ENCODE measurements at regions not wholly inside any gene's neighbourhood (a gene's known extent, or its start where the extent isn't known, plus 50 kb on each side); places are given as distances from the start of the nearest gene placed in this dataset.
"Not testable (repeated sequence)": the region's sequence is repeated elsewhere in the genome, so short reads cannot be mapped to it uniquely, and the experiment has no call there.

DNA sequence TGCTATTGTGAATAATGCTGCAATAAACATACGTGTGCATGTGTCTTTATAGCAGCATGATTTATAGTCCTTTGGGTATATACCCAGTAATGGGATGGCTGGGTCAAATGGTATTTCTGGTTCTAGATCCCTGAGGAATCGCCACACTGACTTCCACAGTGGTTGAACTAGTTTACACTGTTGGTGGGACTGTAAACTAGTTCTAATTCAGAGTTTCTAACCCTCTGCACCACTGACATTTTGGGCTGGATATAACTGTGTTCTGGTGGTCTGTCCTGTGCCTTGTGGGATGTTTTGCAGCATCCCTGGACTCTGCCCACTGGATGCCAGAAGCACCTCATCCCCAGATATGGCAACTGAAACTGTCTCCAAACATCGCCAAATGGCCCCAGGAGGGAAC lies 118.3 kb downstream of the PMAIP1 start:
- not testable (repeated sequence) for DNase-seq (ENCODE audit: low read depth, low spot score)

DNA sequence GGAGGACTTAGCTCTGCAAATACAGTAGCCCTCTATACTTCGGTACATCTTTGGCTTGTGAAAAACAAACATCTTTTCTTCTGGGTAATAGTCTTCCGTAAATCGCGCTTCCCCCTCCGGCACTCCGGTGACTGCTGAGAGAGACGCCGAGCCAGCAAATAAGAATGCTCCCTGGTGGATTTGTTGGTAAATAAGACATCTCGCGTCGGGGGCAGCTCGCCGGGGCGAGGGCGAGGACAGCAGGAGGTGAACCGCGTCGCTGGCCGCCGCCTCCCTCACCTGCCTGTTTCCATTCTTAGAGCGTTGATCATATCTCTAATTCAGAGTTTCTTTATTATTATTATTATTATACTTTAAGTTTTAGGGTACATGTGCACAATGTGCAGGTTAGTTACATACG lies 117.6 kb downstream of the PMAIP1 start:
- DNase-seq (ENCODE audit: low read depth, low spot score): no peak

DNA sequence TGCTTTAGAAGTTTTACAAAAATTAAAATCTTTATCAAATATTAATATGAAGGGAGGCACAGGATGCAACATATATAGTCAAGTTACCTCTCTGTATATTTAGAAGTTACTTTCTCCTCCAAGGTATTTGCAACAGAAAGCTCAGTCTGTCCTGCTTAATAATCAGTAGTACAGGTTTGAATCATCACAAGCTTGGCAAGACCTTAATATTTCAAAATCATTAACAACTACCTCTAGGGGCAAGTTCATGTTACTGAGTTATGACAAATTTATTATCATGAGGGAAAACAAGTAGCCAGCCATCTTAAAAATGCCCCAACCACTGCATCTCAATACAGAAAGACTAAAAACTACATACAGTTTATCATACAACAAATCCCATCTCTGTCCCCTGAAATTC lies 116.0 kb downstream of the PMAIP1 start:
- not testable (repeated sequence) for DNase-seq (ENCODE audit: low read depth, low spot score)

DNA sequence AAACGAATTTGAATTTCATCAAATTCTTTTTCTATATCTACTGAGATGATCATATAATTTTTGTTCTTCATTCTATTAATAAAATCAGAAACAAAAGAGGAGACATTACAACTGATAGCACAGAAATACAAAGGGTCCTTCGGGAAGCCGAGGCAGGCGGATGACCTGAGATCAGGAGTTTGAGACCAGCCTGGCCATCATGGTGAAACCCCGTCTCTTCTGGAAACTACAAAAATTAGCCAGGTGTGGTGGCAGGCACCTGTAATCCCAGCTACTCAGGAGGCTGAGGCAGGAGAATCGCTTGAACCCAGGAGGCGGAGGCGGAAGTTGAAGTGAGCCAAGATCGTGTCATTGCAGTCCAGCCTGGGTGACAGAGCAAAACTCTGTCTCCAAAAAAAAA lies 113.4 kb downstream of the PMAIP1 start:
- not testable (repeated sequence) for DNase-seq (ENCODE audit: low read depth, low spot score)

DNA sequence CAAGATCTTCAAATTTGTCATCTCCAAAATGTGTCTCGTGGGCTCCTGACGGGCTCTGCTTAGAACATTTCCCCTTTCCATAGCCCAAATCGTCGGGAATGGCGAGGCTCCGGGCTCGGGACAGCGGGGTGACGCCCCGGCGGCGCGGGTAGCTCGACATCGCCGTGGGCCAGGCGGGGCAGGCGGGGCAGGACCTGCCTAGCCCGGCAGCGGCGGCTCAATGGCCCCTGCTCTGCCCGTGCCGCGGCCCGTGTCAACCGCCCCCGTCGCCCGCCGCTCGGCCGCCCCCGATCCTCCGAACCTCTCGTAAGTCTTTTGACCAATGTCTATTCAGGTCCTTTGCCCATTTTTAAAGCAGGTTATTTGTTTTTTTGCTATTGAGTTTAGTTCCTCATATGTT lies 111.2 kb downstream of the PMAIP1 start:
- no peak for DNase-seq (ENCODE audit: low read depth, low spot score)

DNA sequence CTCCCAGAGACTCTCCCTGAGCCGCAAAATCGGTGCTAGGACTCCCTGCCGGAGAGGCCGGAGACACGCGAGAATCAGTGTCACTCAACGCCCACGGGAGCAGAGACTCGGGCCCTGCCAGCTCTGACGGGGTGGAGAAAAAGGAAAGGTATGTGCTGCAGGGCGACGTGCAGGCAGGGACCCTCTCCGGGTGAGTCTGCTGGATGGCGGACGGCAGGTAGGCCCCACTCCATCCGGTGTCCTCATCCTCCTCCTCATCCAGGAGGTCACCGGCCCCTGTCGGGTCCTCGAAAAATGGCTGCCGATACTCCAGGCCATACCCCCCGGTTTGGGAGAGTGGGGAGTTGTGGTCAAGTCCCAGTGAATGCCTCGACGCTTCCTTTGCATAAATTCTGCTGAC lies 110.7 kb downstream of the PMAIP1 start:
- no peak for DNase-seq (ENCODE audit: low read depth, low spot score)

DNA sequence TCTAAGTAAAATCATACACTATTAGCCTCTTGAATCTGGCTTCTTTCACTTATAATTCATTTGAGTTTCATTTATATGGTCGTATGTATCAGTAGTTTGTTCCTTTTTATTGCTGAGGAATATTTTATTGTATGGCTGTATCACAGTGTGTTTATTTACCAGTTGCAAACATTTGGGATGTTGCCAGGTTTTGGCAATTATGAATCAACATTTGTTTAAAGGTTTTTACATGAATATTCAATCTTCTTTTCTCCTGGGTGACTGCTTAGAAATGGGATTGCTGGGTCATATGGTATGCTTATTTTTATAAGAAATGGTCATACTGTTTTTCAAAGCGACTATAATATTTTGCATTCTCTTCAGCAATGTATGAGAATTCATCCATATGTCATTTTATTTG lies 107.9 kb downstream of the PMAIP1 start:
- DNase-seq (ENCODE audit: low read depth, low spot score): no peak

DNA sequence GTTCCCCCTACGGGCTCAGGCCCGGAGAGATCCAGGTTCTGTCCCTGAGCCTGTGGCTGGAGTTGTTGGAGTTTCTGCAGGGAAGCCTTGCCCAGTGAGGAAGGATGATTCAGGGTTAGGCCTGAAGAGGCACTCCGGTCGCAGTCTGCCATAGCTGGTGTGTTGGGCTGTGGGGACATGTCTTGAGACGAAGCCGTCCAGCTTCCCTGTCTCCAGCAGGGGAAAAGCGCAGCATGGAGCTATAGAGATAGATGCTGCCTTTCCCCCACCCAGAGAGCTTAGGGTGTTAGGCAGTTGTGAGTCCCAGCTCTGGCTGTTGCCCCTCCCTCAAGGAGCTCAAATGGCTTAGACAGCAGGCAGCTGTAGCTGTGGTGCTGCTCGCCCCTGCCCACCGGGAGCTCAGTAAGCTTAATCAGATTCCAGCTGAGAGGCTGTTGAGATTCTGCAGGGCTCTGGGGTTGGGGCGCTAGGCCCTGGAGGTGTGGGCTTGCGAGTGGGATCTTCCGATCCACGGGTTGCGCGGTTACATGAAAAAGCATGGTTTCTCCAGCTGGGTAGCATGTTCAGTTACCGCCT lies 103.9 kb downstream of the PMAIP1 start:
- DNase-seq (ENCODE audit: low read depth, low spot score): no peak

DNA sequence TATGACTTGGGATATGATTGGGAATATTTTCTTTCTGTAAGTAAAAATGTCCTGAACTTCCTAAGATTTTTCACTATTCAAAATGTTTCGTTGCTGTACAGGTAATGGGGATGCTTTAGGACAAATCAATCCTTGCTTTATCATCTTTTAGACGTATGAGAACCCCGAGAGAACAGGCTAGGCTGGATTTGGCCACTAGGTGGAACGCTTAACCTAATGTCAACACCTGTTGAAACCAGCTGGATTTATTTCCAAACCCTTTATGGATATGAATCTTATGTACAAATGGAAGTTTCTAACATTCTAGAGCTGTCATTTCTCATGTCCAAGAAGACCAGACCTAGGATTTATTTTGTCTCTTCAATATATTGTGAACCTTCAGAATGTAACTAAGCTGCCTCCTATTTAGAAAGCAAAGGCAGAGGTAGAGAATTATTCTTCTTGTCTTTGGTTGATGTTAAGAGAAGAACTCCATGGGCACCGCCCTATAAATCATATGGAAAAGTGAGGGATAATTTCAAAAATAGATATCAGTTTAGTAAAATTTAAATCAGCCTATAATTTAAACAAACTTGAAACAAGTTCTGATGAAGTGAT lies 96.7 kb downstream of the PMAIP1 start:
- peak; percentile 37 for DNase-seq (ENCODE audit: low read depth, low spot score)

DNA sequence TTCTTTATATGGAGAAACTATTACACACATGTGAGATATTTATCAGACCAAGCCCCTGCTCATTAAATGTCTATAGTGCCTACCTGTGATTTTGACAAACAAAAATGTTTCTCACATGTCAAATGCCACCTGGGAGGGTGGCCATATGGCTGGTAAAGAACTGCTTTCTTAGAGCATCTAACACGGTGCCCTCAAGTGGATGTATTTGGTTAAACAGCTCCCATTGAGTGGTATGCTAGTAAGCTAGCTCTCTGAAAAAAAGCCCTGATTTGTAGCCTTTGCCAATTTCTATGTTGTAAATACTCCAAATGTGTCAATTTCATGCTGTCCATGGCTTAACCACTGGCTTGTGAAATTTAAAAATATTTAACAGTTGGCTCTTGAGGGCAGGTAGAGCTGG lies 94.6 kb downstream of the PMAIP1 start:
- no peak for DNase-seq (ENCODE audit: low read depth, low spot score)

DNA sequence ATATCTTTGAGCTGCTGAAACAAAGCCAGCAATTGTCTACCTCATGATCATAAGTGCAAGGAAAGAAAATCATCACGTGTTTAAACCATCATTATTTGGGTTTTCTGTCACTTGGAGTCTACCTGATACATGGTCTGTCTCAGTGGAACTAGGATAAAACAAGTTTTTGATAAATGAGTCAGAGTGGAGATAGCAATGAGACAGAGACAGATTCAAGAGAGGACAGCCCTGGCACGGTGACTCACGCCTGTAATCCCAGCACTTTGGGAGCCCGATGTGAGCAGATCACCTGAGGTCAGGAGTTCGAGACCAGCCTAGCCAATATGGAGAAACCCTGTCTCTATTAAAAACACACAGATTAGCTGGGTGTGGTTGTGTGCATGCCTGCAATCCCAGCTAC lies 93.8 kb downstream of the PMAIP1 start:
- DNase-seq (ENCODE audit: low read depth, low spot score): no peak

DNA sequence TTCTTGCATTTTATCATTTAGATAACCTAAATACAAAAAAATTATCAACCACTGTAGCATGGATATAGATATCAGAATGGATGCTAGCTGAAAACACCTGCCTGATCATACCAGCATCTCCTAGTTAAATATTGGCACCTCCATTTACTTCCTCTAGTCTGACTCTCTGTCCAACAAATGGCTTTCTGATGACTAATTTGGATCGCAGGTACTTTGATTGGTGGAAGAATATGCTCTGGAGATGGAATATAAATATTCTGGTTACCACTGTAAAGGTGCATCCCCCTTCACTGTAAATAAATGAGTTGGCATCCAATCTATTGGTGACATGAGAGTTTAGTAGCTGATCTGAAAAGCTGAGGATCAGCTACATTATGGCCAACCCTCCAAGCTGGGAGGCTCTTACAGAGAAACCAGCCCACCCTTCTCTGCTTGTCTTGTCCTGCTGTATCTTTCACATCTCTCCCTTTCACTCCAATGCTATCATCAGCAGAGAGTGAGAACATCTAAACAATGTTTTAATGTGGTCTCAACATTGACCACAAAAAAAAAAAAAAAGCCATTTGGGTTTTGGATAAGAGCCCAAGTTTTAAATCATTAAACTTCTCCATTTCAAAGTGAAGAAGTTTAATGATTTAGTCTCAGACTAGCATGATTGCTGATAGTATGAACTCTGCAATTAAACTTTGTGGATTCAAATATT lies 90.5 kb downstream of the PMAIP1 start:
- no peak for DNase-seq (ENCODE audit: low read depth, low spot score)

DNA sequence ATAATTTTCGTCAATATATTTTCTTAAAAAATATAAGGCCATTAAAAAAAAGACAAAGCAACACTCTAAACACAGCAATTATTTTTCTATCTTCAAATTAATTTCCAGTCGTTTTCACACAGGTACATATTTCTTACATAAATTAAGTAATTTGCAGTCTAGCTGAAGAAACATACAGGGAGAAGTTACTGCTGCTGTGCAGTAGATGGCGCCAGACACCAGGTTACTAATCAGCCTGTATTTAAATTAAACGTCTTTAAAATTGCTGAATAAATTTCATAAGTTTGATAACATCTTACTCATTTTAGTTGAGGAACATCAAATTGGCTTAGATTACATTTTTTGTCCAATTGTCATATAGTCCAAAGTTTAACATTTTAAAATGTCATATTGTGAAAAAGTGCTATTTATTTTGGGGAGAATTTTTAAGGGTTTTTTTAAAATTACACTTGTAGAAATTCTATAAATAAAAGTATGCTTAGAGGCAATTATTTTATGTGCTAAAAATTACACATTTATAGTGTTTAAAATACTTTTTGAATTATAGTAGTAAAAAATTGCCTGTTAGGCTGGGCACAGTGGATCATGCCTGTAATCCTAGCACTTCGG lies 88.4 kb downstream of the PMAIP1 start:
- DNase-seq (ENCODE audit: low read depth, low spot score): peak; percentile 35

DNA sequence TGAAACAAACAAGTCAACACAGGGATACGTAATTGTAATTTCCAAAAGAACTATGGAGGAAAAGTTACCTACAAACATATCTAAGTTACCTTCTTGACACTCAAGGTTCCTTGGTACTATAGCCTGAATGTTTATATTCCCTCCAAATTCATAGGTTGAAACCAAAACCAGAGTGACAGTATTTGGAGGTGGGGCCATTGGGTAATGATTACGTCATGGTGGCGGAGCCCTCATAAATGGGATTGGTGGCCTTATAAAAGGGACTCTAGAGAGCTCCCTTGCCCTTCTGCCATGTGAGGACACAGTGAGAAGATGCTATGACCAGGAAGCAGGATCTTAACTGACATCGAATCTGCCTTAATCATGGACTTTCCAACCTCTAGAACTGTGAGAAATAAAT lies 87.3 kb downstream of the PMAIP1 start:
- no peak for DNase-seq (ENCODE audit: low read depth, low spot score)

DNA sequence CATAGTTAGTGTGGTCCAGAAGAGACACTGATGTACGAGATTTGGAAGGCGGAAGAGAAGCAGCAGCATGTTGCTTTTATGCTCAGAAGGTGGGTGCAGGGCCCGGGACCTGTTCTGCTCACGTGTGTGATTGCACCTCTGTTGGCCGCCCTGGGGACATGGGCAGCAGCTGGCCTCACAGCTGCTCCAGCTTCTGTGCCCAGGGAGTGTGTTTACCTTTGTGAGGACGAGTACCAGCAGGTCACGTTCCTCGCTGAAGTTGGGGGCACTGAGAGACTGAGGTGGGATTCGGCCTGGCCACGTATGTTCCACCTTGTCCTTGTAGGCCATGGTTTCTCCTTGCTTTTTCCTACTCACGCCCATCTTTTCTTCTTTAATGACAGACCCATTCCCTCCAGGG lies 86.3 kb downstream of the PMAIP1 start:
- DNase-seq (ENCODE audit: low read depth, low spot score): no peak

DNA sequence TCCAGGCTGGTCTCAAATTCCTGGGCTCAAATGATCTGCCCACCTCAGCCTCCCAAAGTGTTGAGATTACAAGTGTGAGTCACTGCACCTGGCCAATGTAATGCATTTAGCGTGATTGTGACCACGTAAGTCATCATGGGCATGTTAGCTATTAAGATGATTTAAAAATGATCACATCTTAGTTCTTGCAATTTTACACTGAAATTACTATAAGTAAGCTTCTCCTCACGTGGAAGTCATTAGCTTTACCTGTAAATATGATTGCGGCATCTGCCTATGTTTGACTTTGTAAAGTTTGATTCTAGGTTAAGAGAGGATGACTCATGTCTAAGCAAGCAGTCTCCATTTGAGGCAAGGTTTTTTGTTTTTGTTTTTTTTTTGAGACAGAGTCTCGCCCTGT lies 85.5 kb downstream of the PMAIP1 start:
- no peak for DNase-seq (ENCODE audit: low read depth, low spot score)

DNA sequence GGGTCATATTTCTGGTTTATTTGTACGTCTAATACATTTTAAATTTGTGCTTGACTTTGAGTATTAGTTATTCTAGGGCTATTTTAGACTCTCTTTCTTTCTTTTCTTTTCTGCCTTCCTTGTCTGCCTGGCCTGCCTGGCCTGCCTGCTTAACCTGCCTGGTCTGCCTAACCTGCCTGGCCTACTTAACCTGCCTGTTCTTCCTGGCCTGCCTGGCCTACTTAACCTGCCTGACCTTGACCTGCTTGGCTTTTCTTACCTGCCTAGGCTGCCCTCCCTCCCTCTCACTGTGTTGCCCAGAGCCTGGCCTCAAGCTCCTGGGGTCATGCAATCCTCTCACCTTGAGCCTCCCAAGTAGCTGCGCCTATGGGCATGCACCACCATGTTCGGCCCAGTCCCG lies 83.7 kb downstream of the PMAIP1 start:
- no peak for DNase-seq (ENCODE audit: low read depth, low spot score)

DNA sequence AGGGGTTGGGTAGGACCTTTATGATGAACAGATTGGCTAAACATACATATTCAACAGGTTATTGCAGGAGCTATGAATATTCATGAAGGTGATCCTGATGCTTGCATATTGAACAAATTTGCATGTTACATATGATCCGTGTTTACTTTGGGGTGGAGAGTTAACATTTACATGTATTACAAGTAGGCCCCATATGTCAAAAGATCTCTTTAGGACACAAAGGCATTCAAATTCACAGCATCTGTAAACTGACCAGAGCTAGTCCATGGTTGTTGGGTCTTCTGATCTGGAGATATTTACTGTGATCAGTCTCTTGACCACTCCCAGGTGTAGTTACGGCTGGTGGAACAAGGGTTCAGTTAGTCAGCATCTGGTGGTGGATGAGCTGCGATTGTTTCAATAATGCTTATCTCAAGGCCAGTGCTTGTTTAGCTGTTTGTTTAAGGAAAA lies 80.4 kb downstream of the PMAIP1 start:
- no peak for DNase-seq (ENCODE audit: low read depth, low spot score)

DNA sequence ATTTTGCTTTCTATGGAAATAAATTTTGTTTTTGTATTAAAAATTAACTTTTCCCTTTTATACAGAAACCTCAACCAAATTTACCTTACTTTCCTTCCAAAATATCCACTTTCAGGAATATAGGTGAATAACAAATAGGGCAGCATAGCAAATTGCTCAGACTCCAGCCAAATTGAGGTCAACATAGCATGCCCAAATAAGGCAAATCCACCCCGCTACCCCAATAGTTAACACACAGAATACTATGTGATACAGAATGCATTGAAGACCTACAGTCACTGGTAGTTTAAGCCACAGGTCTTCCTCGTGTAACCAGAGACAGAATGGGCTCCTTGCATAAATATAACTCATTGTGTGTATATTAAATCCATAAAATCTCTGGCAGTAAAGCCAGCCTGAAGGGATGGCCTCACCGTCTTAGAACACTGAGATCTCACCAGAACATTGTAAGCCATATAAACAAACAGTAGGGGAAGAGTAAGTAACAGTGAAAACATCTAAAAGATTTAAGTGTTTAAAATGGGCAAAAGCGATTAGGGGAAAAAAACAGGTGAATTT lies 72.2 kb downstream of the PMAIP1 start:
- no peak for DNase-seq (ENCODE audit: low read depth, low spot score)

DNA sequence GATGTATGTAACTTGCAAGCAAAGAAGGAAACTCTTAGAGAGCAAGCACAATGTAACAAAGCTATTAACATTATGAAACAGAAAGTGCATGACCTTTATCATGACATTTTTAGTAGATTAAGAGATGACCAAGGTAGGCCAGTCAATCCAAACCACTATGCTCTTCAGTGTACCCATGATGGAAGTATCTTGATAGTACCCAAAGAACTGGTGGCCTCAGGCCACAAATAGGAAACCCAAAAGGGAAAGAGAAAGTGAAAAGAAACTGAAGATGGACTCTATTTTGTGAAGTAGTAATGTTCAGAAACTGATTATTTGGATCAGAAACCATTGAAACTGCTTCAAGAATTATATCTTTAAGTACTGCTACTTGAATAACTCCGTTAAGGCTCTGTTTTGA lies 71.3 kb downstream of the PMAIP1 start:
- DNase-seq (ENCODE audit: low read depth, low spot score): not testable (repeated sequence)

DNA sequence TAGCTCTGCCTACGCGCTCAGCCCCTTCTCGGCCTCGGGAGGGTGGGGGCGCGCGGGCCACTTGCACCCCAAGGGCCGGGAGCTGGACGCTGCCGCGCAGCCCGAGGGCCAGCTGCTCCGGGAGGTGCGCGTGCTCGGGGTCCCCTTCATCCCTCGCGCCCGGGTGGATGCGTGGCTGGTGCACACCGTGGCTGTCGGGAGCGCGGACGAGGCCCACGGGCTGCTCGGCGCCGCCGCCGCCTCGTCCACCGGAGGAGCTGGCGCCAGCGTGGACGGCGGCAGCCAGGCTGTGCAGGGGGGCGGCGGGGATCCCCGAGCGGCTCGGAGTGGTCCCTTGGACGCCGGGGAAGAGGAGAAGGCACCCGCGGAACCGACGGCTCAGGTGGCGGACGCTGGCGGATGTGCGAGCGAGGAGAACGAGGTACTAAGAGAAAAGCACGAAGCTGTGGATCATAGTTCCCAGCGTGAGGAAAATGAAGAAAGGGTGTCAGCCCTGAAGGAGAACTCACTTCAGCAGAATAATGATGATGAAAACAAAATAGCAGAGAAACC lies 69.8 kb downstream of the PMAIP1 start:
- DNase-seq (ENCODE audit: low read depth, low spot score): not testable (repeated sequence)

DNA sequence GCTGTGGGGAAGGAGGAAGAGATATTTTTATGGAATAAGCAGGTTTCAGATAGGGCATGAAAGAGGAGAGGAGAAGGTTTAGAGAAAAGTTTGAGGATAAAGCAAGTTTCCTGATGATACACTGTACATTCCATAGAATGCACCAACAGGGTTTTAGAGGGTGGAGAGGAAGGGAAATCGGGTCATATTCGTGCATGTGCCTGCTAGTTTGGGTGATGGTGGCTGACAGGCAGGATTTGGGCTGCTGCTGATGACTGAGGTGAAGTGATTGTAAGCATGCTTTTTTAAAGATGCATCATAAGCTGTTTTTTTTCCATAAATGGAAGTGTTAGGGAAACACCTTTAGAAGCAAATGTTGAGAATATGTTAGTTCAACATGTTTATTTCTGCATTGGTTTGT lies 68.8 kb downstream of the PMAIP1 start:
- DNase-seq (ENCODE audit: low read depth, low spot score): no peak
